ENCODE measurements at regions not wholly inside any gene's neighbourhood (a gene's known extent, or its start where the extent isn't known, plus 50 kb on each side); places are given as distances from the start of the nearest gene placed in this dataset.

DNA sequence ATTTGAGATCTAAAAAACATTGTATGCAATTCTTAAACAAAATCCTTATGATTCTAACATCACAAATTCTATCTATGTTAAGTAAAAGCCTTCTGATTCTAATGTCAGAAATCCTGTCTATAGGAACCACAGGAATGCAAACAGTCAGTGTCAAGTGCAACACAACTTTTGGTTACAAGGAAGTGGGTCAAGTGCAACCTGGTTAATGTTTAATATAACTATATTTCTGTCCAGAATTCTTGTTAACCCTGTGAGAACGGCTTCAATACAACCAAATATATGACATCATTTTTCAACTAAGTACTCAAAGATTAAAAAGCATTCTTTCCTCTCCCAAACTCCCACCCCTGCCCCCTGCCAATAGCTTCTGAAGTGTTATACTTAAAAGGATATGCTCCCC, 107.9 kb upstream of the PLEKHA5 start:
- DNase-seq, result no peak

DNA sequence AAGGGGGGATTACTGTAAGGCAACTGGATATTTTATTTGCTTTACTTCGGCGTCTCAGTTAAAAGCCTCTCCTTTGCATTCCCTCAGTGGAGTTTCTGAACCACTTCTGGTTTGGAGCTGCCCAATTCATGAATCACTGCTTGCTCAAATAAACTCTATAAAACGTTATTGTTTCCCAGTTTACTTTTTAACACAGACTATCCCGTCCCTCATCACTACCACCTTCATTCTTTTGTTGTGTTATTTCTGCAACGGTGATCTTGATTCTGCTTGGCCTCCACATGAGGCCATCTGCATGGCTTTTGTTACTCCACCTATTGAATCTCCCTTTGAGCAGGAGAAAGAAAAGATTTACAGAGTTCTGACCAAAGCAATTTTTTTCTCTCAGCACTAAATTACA, 104.0 kb upstream of the PLEKHA5 start:
- no peak for DNase-seq

DNA sequence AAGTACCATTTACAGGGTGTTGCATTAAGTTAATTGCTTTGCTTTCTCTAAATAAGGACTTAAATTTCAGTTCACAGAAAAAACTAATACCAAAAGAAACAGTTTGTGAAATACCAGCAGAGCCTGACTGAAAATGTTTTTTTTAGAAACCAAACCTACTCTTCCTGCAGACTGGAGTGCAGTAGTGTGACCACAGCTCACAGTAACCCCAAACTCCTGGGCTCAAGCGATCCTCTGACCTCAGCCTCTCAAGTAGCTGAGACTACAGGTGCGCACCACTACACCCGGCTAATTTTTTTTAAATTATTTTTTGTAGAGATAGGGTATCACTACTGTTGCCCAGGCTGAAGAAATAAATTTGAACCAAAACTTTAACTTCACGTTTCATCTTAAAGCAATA, 103.5 kb upstream of the PLEKHA5 start:
- no peak for DNase-seq

DNA sequence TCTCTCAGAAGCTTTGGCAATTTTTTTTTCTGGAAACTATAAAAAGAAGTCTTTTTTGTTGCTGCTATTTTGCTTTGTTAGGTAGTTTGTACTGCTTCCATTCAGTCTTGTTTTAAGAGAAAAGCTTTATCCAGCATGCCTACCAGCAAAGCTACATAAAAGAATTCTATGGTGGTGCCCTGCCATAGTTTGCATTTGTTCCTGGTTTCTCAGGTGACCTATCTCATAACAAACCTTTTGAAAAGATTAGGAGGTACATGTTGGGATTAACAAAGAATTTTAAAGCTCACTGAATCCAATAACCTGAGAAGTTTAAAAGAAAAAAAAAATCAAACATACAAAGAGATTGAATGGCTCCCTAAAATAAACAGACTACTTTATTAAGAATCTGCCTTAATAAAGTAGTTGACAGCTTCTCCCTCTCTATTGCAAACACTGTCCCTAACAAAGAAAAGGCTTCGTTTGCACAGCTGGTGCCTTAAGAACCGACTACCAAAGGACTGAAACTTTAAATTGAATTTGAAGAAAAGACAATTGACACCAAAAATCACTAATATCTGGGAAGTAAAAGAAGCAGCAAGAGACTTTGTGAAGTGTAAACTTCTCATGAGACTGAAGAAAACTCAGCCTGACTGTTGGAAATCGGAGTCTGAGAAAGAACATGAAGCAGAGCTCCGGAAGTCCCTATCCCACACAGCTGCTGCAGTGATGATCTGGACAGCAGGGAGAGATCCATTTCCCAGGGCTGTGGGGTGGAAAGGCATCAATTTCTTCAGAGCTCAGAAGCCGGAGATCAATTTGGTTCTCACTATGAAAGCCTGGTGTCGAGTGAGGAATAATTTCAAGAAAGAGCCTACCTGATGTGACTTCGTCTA, 102.7 kb upstream of the PLEKHA5 start:
- DNase-seq, result no peak

DNA sequence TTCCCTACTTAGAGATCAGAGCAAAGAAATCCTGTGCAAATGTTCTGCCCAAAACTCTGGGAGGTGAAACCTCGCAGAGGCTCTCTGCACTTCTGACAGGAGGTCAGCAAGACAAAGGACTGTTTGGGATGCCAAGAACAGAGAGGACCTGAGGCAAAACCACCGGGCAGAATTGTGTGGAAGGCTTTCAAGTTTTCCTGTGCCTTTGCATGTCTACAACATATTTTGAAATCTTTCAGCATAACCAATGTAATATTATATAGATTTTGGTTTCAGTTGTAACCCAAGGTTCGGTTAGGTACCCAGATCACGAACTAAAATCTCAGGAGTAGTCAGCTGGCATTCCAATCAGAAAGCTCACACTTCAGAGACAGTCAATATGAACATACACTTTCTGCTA, 99.4 kb upstream of the PLEKHA5 start:
- DNase-seq, result no peak

DNA sequence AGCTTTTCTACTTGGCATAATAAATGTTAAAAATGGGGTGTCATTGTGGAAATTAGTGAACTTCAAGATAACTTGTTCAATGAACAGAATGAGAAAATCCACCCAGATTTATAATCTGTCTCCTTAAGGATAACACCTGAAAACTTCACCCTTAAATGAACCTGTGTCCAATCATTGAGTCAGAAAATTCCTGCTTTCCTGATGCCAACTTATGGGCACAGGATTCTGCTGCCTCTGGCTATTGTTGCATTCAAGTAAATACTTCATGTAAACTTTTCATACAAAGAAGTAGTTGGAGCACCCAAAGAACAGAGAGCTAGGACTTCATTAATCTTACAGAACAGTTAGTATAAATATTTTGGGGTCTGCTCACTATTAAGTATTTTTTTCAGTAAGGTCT, 98.9 kb upstream of the PLEKHA5 start:
- DNase-seq, result no peak

DNA sequence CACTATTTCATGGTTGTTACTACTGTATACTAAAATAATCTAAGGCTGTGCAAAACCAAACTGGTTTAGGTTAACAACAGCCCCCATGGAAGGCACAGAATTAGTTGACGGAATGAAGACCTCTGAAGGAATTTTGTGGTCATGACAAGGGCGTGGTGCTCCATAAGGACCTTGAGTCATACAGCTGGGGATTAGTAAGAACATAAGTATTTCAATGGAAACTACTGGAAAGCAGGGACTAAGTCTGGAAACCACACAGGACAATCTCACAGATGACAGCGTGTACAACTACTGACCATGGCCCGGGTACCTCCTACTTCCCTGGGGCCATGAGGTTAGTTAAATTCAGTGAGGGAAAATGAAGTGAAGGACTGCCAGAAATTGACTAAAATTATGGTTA, 98.5 kb upstream of the PLEKHA5 start:
- DNase-seq, result no peak

DNA sequence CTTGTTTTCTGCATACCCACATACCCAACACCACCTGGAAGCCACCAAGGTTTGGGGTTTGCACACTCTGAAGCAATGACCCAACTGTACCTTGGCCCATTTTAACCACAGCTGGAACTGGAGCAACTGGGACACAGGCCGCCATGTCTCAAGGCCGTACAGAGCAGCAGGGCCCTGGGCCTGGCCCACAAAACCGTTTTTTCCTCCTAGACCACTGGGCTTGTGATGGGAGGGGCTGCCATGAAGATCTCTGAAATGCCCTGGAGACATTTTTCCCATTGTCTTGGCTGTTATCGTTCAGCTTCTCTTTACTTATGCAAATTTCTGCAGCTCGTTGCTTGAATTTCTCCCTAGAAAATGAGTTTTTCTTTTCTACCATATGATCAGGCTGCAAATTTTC, 96.7 kb upstream of the PLEKHA5 start:
- DNase-seq, result no peak

DNA sequence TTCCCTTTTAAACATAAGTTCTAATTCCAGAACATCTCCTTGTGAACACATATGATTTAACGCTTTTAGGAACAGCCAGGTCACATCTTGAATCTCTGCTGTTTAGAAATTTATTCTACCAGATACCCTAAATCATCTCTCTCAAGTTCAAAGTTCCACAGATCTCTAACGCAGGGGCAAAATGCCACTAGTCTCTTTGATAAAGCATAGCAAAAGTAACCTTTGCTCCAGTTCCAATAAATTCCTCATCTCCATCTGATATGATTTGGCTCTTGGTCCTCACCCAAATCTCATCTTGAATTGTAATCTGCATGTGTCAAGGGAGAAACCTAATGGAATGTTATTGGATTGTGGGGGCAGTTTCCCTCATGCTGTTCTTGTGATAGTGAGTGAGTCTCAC, 96.3 kb upstream of the PLEKHA5 start:
- DNase-seq, result no peak

DNA sequence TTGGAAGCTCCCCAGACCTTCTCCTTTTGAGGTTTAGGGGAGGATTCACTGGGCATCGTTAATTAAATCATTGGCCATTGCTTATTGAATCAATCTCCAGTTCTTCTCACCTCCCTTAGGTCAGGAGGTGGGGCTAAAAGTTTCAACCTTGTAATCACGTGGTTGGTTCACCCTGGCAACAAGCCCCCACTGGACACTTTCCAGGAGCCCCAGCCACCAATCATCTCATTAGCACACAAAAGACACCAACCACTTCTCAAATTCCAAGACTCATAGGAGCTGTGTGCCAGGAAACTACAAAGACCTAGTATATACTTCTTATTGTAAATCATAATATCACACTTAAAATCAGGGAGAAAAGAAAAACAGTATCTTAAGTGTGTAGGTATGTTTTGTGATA, 94.6 kb upstream of the PLEKHA5 start:
- no peak for DNase-seq

DNA sequence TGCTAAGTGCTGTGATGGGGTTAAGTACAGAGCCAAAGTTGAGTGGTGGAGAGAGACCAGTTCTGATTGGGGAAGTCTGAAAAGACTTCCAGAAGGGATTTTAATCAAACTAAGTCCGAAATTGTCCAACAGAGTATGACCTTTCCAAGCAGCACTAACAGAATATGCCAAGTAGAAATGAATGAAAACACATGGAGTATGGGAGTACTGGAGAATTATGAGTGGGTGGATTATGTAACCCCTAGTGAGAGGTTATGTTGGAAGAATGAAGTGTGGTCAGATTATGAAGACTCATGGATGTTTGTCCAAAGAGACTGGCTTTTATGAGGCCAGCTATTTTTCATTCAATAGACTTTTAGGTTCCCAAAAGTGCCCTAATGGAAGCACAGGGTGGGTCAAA, 94.0 kb upstream of the PLEKHA5 start:
- no peak for DNase-seq

DNA sequence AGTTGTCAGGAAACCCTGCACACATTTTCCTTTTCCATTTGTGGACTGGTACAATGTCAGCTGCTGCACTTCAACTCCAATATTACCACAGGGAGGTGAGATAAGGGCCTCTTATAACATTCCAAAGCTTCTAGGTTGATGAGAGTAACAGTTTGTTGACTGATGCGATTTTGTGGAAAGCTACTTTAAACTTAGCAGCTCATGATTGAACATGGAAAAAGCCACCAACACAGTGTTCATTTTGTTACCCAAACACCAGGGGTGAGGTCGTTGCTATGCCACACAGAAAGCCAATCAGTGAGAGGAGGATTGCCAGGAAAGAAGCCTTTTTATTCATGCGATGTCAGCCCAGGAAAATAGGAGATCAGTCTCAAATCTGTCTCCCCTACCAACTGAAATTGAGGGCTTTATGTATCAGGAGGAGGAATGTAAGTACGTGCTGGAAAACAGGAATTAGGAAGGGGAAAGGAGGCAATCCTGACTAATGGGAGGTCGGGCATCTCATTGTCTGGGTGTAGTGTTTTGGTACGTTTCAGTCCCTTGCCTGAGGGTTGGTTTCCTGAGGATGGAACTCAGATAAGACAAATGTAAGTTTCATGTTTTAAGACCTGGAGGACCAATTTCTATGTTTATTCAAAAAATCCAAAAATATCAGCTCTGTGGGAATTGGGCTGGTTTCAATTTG, 92.7 kb upstream of the PLEKHA5 start:
- no peak for DNase-seq

DNA sequence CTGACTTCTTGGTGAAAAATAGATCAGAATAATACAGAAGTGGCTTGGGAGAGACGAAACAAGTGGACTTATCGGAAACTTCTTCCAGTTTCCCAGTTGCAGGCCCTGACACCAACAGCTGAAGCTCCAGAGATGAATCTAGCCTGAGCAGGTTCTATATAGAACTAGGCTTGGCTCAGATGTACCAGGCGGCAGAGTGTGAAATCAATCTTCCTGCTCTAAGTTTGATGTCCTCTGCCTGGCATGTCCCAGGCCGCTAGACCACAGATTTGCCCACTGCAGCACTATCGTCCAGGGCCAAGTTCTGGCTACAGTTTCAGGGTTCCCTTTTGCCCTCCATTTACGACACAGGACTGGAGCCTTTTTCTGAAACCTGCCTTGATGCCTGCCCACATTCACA, 91.3 kb upstream of the PLEKHA5 start:
- no peak for DNase-seq

DNA sequence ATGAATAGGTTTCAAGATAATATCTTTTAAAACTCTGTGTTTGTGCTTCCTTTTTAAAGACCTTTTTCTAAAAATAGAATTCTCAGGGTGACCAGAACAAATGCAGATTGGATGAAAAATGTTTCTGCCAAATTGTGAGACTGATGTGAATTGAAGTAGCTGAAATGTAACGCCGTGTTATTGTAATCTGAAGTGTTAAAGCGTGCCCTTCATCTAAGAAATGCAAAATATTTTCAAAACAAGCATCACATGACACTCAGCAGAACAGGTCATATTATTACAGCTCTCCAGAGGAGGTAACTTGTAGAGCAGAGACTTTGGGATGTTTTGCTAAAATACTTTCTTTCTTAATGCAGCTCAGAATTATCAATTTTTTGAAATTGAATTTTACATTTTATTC, 90.0 kb upstream of the PLEKHA5 start:
- DNase-seq, result no peak

DNA sequence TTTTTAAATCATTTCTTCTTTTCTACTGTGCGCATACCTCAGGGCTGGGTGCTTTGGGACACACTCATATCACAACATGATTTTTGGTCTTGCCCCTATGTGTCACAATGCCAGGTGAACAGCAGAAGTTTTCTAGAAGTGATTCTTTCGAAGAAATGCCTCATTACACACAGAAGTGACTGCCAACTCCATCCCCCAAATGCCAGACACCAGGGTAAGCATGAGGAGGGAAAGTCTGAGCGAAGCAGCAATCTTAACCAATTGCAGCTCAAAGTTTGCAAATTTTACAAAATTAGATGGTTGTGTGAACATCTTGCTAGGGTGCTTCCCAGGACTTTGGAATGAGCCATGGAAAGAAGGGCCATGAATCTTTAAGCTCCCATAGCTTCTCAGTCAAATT, 87.3 kb upstream of the PLEKHA5 start:
- DNase-seq, result no peak

DNA sequence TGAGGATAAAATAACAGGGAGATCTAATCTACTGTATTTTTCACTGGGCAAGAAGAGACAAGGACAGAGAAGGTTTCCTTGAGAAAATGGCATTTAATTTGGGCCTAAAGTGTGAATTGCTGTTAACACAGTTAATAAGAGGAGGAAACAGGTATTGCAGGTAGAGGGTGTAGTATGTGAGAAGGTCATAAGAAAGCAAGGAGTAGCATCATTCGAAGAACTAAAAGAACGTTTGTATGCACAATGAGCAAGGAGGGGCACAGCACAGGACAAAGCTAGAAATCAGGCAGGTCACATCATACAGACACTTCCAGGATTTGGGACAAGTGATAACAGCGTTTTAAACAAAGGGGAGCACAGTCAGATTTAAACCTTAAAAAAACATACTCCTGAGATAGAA, 85.1 kb upstream of the PLEKHA5 start:
- DNase-seq, result no peak

DNA sequence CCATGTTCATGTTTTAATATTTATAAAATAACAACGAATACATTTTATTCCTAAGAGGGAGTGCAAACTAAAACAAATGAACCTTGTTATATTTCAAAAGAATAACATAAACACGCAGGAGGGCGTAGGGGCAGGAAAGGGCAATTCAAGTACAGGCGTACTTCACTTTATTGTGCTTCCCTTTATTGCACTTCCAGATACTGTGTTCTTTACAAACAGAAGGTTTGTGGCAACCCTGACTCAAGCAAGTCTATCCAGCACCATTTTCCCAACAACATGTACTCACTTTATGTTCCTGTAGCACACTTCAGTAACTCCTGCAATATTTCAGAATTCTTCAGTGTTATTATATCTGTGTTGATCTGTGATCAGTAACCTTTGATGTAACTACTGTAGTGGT, 84.6 kb upstream of the PLEKHA5 start:
- no peak for DNase-seq

DNA sequence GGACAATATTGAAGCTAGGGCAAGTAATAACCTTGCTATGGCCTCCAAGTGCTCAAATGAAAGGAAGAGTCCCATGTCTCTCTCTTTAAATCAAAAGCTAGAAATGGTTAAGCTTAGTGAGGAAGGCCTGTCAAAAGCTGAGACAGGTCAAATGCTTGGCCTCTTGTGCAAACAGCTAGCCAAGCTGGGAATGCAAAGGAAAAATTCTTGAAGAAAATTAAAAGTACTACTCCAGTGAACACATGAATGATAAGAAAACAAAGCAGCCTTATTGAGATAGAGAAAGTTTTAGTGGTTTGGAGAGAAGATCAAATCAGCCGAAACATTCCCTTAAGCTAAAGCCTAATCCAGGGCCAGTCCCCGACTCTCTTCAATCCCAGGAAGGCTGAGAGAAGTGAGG, 84.1 kb upstream of the PLEKHA5 start:
- no peak for DNase-seq

DNA sequence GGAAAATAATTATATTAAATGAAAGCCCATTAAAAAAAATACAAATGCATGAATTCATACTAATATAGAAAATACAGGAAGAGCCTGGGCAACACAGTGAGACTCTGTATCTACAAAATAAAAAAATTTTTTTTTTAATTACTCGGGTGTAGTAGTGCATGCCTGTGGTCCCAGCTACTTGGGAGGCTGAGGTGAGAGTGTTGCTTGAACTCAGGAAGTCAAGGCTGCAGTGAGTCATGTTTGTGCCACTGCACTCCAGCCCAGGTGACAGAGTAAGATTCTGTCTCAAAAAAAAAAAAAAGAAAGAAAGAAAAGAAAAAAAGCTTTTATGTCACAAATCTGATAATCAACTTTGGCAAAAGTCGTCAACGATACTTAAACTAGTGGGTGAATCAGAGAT, 80.6 kb upstream of the PLEKHA5 start:
- no peak for DNase-seq

DNA sequence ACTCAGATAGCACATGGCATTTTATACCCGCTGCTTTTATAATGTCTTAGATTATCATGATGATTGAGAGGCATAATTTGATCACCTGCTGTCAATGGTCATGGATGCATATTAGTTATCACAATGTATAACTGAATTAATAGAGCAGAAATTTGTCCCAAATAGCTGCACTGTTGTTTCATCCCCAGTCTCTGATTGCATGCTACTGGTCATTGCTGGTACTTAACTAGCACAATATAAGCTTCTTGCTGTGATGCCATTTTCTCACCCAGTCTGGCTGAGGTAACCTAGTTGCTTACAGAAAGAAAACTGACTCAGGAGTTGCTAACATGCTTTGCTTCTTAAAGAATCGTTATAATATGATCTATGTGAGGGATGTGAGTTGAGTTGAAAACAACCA, 76.8 kb upstream of the PLEKHA5 start:
- DNase-seq, result no peak

DNA sequence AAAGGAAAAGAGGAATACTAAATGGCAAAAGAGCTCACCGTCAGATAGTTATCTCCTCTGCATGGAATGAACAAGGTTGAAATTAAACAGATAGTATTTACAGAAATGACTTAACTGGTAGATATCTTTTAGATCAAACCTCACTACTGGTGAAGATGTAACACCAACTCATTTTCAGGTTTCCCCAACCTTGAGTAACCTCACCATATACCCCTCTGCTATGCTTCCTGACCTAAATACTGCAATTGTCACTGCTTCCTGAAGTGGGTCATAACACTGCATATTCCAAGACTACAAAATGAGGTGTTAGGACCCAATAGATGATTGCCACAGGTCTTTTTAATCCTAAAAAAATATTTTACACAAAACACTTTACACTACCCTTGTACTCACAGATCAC, 76.3 kb upstream of the PLEKHA5 start:
- DNase-seq, result no peak

DNA sequence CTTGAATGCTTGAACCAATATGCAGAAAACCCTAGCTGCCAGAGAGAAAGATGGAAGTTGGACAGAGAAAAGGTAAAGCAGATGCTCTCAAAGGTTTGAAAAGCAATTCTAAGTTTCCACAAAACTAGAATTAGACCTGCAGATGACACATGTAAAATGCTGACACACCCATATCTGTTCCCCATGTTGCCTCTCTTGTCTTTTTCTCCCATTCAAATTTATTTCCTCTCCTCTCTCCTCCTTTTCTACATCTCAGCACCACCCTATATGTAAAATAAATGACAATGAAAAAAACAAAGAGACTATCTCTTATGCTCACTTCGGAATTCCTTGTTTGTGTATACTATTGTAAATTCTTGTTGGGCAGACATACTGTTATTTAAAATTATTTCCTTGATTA, 75.5 kb upstream of the PLEKHA5 start:
- DNase-seq, result no peak

DNA sequence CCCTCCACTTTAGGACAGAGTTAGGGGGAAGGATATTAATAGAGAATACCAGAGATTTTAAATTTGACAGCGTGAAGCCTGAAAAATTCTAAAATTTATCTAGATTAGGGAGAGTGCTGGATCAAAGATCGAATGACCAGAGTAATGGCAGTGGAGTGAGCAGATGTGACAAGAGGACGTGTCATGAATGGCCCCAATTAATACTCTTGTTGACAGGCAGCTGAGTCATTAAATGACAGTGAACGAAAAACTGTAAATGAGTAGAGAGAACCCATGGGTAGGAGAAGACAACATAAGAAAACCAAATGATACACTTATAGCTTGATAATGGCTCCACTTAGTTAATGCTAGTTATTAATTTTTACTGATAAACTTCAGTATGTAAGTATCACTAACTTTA, 73.9 kb upstream of the PLEKHA5 start:
- no peak for DNase-seq

DNA sequence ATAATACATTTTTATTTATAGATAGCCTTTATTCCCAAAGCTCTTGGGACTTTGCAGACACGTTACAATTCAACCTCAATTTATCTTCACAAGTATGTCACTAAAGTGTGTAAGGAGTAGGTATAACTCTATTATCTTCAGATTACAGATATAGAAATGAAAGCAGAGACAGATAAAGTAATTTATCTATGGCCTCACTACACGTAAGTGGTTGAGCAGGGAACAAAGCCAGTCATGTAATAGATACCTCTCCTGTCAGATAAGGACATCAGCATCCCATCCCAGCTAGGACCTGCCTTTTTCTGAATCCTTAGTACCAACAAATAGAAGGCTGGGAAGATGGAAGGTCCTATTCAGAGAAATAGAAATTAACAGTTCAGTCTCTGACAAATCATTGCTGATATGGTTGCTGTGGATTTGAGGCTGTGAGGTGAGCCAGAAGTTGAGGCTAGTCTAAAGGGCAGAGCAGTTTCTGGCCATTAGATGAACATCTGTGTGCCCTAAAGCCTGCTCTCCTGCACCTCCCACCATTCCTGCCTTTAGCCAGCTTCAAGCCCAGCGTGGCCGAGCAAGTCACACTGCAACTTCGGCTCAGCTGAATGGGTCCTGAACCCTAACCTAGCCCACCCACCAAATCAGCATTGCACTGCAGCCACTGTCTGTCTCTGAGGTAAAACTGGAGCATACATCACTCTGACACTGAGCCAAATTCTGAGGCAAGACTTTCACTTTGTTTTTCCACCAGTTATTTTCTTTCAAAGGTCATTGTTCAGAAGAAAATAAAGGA, 71.1 kb upstream of the PLEKHA5 start:
- DNase-seq, result no peak
